ENCODE measurements at regions not wholly inside any gene's neighbourhood (a gene's known extent, or its start where the extent isn't known, plus 50 kb on each side); places are given as distances from the start of the nearest gene placed in this dataset.

- no peak for TF ChIP-seq POLR2A (IDR thresholded peaks at IDR 0.05)
- no peak for TF ChIP-seq CTCF (IDR thresholded peaks at IDR 0.05)
Measured at GRCh38 chr9:82547995-82548394, 514.9 kb downstream of the RASEF start.

Measured in testis (tissue), 2 donors.